ENCODE measurements at regions not wholly inside any gene's neighbourhood (a gene's known extent, or its start where the extent isn't known, plus 50 kb on each side); places are given as distances from the start of the nearest gene placed in this dataset.
"Not testable (repeated sequence)": the region's sequence is repeated elsewhere in the genome, so short reads cannot be mapped to it uniquely, and the experiment has no call there.

- no peak for FAIRE-seq
These were observed 158.5 kb downstream of the KLRB1 start for GRCh38 chr12:9449181-9449580.

GRCh38 chr12:9448648-9449047, 159.1 kb downstream of the KLRB1 start:
- not testable (repeated sequence) for FAIRE-seq

GRCh38 chr12:9447791-9448614, 159.7 kb downstream of the KLRB1 start:
- not testable (repeated sequence) for FAIRE-seq

DNA sequence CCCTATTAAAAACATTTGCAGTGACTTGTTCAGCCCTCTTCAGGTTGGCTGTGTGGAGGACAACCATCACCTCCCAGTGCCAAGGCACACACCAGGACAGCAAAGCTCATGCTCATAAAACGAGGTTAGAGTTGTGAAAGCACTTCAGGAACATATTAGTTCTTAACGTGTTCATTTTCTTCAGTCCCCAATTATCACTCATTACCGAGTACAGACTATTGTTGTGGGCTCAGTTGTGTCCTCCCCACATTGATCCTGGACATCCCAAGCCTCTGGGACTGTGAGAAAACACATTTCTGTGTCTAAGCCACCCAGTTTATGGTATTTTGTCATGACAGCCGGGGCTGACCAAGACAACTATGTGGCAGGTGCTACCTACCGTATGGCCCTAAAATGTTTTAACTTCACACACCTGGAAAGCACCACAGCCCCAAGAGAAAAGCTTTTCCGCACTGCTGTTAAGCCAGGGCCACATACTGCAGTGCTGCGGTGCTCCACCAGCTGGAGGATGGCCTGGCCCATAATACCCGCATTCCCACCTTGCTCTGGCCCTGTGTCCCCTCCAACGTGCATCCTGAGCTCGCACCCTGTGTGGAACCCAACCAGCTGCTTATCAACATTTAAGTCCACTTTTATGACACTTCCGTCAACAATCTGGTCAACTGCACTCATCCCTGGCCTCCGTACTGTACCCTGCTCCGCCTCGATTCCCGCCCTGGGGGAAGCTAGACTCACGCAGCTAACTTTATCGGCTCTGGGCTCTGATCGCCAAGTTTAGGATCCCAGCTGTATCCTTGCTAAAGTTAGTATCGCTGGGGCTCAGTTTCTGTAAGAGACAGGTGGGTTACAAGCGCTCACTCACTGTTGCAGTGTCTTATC, 160.6 kb downstream of the KLRB1 start:
- FAIRE-seq: not testable (repeated sequence)

- FAIRE-seq: not testable (repeated sequence)
These were observed 167.3 kb downstream of the KLRB1 start for GRCh38 chr12:9440428-9440827.

- not testable (repeated sequence) for FAIRE-seq
These were observed 172.0 kb downstream of the KLRB1 start for GRCh38 chr12:9435682-9436081.

- not testable (repeated sequence) for FAIRE-seq
These were observed 177.3 kb downstream of the KLRB1 start for GRCh38 chr12:9430385-9430784.

- FAIRE-seq: not testable (repeated sequence)
These were observed 178.9 kb downstream of the KLRB1 start for GRCh38 chr12:9428856-9429255.

- not testable (repeated sequence) for FAIRE-seq
These were observed 182.3 kb downstream of the KLRB1 start for GRCh38 chr12:9425429-9425828.

DNA sequence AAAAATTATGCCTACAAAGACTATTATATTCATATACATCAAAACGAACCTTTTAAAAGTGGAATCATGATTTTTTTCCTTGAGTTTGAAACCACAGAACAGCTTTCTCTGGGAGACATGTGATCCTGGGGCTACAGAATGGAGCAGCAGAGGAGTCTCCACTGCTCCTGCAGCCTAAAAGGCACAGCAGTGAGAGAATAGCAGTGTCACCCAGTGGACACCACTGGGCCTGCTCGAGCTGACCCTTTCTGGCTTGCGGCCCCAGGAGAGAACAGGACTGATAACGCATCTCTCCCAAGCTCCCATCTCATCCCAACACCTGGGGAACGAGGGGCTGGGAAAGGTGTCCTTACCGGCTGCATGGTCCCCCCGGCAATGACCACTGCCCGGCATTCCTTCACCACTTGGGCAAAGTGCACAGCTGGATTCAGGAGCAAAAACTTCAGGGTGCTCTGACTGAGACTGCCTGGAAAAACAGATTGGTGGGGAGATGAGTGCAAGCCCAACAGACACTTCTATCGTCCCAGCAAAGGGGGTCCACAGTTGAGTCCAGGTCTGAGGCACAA, 183.5 kb downstream of the KLRB1 start:
- FAIRE-seq: not testable (repeated sequence)

GRCh38 chr12:9422689-9423088, 185.0 kb downstream of the KLRB1 start:
- not testable (repeated sequence) for FAIRE-seq

DNA sequence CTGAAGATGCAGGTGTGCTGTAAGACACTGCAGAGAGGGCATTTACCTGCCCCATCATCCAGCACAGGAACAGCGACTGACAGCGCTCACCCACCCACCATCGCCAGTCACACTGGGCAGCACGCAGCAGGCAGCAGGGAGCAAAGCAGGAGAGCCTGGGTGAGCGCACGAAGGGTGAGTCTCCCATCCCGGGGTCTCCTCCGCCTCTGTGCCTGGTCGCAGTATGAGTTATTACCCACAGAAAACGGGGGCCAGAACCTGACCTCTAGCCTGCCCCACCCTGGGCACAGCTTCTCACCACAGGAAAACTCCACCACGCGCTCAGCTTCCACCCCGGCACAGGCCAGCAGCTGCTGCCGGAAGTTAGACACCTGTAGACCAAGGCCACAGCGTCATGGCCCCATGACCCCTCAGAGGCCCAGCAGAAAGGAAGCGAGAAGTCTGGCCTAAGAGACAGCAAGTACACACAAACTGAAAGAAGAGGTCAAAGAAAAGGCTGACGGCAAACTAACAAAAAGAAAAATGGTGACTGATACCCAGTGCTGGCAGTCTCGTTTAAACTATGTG, 186.1 kb downstream of the KLRB1 start:
- not testable (repeated sequence) for FAIRE-seq

DNA sequence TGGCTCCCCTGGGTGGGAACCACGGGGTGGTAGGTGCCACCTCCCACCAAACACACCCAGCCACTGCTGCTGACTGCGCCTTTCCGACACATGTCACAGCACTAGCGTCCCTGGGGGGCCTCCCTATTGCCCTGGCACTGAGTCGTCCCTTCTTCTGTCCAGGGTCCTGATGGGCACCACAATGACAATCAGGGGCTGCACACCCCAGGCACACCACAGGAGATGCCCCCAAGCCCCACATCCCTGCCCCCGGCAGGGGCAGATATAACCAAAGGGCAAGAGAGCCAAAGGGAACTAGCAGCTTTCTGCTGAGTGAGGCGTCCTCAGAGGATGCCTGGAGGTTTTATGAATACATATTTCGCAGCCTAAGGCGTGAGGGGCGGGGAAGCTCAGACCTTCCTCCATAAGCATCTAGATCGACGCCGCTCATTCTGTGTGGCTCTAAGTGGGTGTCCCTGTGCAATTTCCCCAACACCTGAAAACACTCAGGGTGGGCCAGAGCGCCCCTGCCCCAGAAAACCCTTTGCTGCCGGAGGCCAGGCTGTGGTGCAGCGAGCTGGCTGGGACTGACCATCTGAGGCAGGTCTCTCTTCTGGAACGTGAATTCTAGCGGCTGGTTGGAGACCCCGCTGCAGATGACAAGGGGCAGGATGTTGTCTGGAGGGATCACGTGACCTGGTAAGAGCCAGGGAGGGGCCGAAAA, 186.7 kb downstream of the KLRB1 start:
- FAIRE-seq: not testable (repeated sequence)

GRCh38 chr12:9418669-9419041, 189.1 kb downstream of the KLRB1 start:
- FAIRE-seq: not testable (repeated sequence)

DNA sequence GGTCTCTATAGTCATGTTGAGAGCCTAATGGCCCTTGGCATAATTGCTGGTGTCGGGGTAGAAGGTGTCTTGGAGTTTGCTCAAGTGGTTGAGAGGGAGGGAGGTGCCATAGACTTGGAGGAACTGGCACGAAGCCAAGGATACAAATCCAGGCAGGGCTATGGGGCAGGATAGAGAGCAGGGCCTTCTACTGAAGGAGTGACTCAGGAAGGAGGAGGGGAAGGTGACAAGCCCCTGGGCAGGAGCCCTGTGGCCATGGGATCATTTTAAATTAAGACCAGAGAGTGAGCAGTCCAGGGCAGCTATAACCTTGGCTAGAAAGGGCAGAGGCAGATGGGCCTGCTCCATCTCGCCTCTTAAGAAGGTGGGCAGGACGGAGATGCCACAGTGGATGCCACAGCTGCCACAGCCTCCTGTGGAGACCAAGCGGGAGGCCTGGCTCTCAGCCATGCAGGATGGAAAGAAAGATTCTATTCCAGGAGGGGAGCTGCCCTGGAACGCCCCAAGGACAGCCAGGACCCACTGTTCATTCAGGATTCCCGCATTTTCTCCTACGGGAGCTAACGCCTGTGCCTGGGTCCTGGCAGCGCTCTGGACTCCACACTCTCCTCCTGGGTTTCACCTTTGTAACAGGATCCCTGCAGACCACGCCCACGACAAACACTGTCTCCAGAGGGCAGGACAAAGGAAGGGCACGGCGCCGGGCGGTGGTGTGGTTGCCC, 189.6 kb downstream of the KLRB1 start:
- FAIRE-seq: not testable (repeated sequence)

DNA sequence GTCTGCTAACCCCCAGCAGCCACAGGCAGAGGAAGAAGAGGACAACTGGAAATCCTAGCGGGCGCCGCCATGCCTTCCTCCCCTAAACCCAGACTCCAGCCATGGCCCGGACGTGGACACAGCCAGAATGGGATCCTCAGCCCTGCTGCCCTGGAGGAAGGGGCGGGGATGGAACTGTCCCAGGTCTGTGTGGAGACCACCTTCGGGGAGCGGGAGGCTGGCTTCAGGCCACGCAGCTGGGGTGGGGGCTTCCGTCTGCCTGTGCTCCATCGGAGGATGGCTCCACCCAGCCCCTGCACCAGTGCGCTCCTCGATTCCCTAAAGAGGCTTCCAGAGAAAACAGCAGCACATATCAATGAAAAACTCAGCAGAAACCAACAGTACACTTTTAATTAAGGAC, 190.4 kb downstream of the KLRB1 start:
- FAIRE-seq: not testable (repeated sequence)

GRCh38 chr12:9416346-9416745, 191.4 kb downstream of the KLRB1 start:
- FAIRE-seq: not testable (repeated sequence)

DNA sequence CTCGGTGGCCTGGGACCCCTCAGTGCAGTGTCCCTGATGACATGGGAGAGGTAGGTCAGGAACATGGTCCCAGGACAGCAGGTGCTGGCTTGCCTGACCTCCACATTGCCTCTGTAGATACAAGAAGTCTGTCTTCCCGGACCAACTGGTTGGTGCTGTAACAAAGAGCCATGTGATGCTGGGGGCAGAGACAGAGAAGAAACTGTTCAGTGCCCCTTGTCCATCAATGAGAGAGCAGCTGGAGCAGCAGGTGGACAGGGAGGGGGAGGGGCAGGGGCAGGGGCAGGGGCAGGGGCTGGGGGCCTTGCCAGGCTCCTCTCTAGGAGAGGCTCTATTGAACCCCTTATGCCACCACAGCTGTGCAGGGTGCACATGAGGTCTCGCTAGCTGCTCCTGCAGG, 191.8 kb downstream of the KLRB1 start:
- FAIRE-seq: not testable (repeated sequence)

DNA sequence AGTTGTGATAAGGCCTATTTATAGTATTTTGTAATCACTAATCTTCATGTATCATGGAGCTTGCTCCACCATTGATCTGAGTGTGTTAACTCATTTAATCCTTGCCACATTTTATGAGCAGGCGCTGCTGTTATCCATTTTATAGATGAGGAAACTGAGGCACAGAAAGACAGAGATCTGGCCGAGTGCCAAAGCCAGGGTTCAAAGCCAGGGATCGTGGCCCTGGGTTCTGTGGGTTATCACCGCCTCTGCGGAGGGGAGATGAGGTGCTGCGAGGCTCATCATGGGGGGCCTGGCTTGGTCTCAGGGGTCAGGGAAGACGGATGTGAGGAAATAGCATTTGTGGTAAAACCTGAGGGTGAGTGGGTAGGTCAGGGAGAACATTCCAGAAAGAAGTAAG, 193.9 kb downstream of the KLRB1 start:
- not testable (repeated sequence) for FAIRE-seq

DNA sequence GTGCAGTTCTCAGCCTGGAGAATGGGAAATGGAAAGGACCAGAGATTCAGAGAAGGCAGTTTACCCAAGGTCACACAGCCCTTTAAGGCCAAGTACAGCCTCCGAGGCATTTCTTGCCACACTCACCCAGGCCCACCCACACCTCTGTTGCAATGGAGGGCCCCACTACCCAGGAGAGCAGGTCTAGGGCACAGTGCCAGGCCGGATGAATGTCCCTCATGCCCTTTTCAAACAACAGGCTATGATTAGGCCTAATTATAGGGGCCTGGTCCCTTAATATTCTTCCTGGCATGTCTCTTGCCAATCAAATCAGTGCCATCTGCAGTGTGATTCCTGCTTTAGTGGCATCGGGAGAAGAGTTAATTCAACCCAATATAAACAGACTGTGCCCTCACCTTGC, 195.3 kb downstream of the KLRB1 start:
- not testable (repeated sequence) for FAIRE-seq

- not testable (repeated sequence) for FAIRE-seq
These were observed 196.0 kb downstream of the KLRB1 start for GRCh38 chr12:9411616-9412268.
